ENCODE measurements at regions not wholly inside any gene's neighbourhood (a gene's known extent, or its start where the extent isn't known, plus 50 kb on each side); places are given as distances from the start of the nearest gene placed in this dataset.

- no peaks in the 10 kb centered on the region for H3K36me3 ChIP-seq
- 72 to 78% methylated on average over 3 of the region's 3 CpGs for WGBS, 2 donors
- TF ChIP-seq POLR2AphosphoS5 (IDR thresholded peaks at IDR 0.05) (no peak), CTCF (IDR thresholded peaks at IDR 0.05) (no peak), POLR2A (IDR thresholded peaks at IDR 0.05) (no peak), EP300 (IDR thresholded peaks at IDR 0.05) (no peak)
- no peaks in the 10 kb centered on the region for H3K4me1 ChIP-seq
- no peak overlapping the region for H3K4me3 ChIP-seq
- H3K27me3 ChIP-seq = no peaks in the 10 kb centered on the region
- H3K9me3 ChIP-seq = no peaks in the 10 kb centered on the region
- no peak for ATAC-seq (ENCODE audit: low FRiP score in 2 of 2)
- H3K27ac ChIP-seq = no peak overlapping the region
- no peak for DNase-seq
Observed at GRCh38 chr11:25596701-25597100, 735.2 kb upstream of the ANO3 start.

GRCh38 chr11:25597696-25598095, 734.2 kb upstream of the ANO3 start:
- 34 to 35% methylated on average over 2 of the region's 2 CpGs for WGBS, 2 donors
- ATAC-seq (ENCODE audit: low FRiP score in 2 of 2) = no peak
- no peaks in the 10 kb centered on the region for H3K36me3 ChIP-seq
- no peaks in the 10 kb centered on the region for H3K4me1 ChIP-seq
- DNase-seq = no peak
- H3K27me3 ChIP-seq = no peaks in the 10 kb centered on the region
- no peak overlapping the region for H3K27ac ChIP-seq
- no peaks in the 10 kb centered on the region for H3K9me3 ChIP-seq
- H3K4me3 ChIP-seq = no peak overlapping the region
- TF ChIP-seq POLR2A (IDR thresholded peaks at IDR 0.05) = no peak
- no peak for TF ChIP-seq EP300 (IDR thresholded peaks at IDR 0.05)
- no peak for TF ChIP-seq CTCF (IDR thresholded peaks at IDR 0.05)
- no peak for TF ChIP-seq POLR2AphosphoS5 (IDR thresholded peaks at IDR 0.05)

GRCh38 chr11:25602149-25602548, 729.8 kb upstream of the ANO3 start:
- no peak overlapping the region for H3K27ac ChIP-seq
- 85 to 88% methylated on average over 2 of the region's 2 CpGs for WGBS, 2 donors
- H3K4me3 ChIP-seq = no peak overlapping the region
- no peak for ATAC-seq (ENCODE audit: low FRiP score in 2 of 2)
- H3K4me1 ChIP-seq = no peaks in the 10 kb centered on the region
- peaks cover 0 to 4% (median 1%) of the 10 kb centered on the region in 4 donors for H3K9me3 ChIP-seq
- H3K36me3 ChIP-seq = no peaks in the 10 kb centered on the region
- no peak for DNase-seq
- no peaks in the 10 kb centered on the region for H3K27me3 ChIP-seq
- TF ChIP-seq EP300 (IDR thresholded peaks at IDR 0.05) = no peak
- no peak for TF ChIP-seq POLR2A (IDR thresholded peaks at IDR 0.05)
- no peak for TF ChIP-seq POLR2AphosphoS5 (IDR thresholded peaks at IDR 0.05)
- TF ChIP-seq CTCF (IDR thresholded peaks at IDR 0.05) = no peak

- Histone ChIP-seq H3K4me3 (no peak overlapping the region), H3K36me3 (no peaks in the 10 kb centered on the region), H3K4me1 (no peaks in the 10 kb centered on the region), H3K27ac (no peak overlapping the region), H3K9me3 (peaks cover 0 to 4% (median 1%) of the 10 kb centered on the region in 4 donors), H3K27me3 (no peaks in the 10 kb centered on the region)
- ATAC-seq (ENCODE audit: low FRiP score in 2 of 2) = no peak
- whole genome bisulfite sequencing, 2 donors = 95 to 98% methylated on average over 2 of the region's 2 CpGs
- TF ChIP-seq POLR2A (IDR thresholded peaks at IDR 0.05) (no peak), EP300 (IDR thresholded peaks at IDR 0.05) (no peak), POLR2AphosphoS5 (IDR thresholded peaks at IDR 0.05) (no peak), CTCF (IDR thresholded peaks at IDR 0.05) (no peak)
- DNase-seq = no peak
Observed at GRCh38 chr11:25602959-25603358, 729.0 kb upstream of the ANO3 start.

GRCh38 chr11:25612806-25613205, 719.1 kb upstream of the ANO3 start:
- ATAC-seq (ENCODE audit: low FRiP score in 2 of 2) (no peak), DNase-seq (no peak)
- H3K27me3 ChIP-seq = no peaks in the 10 kb centered on the region
- H3K4me1 ChIP-seq = no peaks in the 10 kb centered on the region
- no peaks in the 10 kb centered on the region for H3K9me3 ChIP-seq
- WGBS, 2 donors = 72 to 90% methylated on average over 3 of the region's 3 CpGs
- TF ChIP-seq POLR2A (IDR thresholded peaks at IDR 0.05) = no peak
- no peak for TF ChIP-seq CTCF (IDR thresholded peaks at IDR 0.05)
- TF ChIP-seq EP300 (IDR thresholded peaks at IDR 0.05) = no peak
- TF ChIP-seq POLR2AphosphoS5 (IDR thresholded peaks at IDR 0.05) = no peak
- H3K27ac ChIP-seq = no peak overlapping the region
- H3K36me3 ChIP-seq = no peaks in the 10 kb centered on the region
- H3K4me3 ChIP-seq = no peak overlapping the region

Data from upper lobe of left lung (tissue), 6 donors.